GM21786 (cell line): ENCODE measurements at regions not wholly inside any gene's neighbourhood (a gene's known extent, or its start where the extent isn't known, plus 50 kb on each side); places are given as distances from the start of the nearest gene placed in this dataset.
A peak's percentile ranks its signal among the peaks of the same experiment; 100 is the strongest.
"Not testable (repeated sequence)": the region's sequence is repeated elsewhere in the genome, so short reads cannot be mapped to it uniquely, and the experiment has no call there.

ENCODE experiments used
- ATAC-seq: cut with Tn5 transposase; IDR thresholded peaks from one replicate; pipeline ENCODE4 v1.9.1; 2021; ENCODE audit not compliant: unreplicated experiment

- no peak for ATAC-seq
Measured at GRCh38 chr6:67458265-67458664, 1176.8 kb upstream of the ADGRB3 start.

- no peak for ATAC-seq
Measured at GRCh38 chr6:67451874-67452273, 1183.2 kb upstream of the ADGRB3 start.

- ATAC-seq, result peak; percentile 64
Measured at GRCh38 chr6:67450641-67451040, 1184.4 kb upstream of the ADGRB3 start.

GRCh38 chr6:67449602-67450001 is 1185.5 kb upstream of the ADGRB3 start:
- no peak for ATAC-seq

- ATAC-seq, result no peak
Measured at GRCh38 chr6:67433124-67433523, 1202.0 kb upstream of the ADGRB3 start.

- no peak for ATAC-seq
Measured at GRCh38 chr6:67431076-67431475, 1204.0 kb upstream of the ADGRB3 start.

- not testable (repeated sequence) for ATAC-seq
Measured at GRCh38 chr6:67426686-67427085, 1208.4 kb upstream of the ADGRB3 start.

GRCh38 chr6:67412035-67412434 is 1223.0 kb upstream of the ADGRB3 start:
- no peak for ATAC-seq

GRCh38 chr6:67411036-67411435 is 1224.0 kb upstream of the ADGRB3 start:
- no peak for ATAC-seq

GRCh38 chr6:67394254-67394653 is 1240.8 kb upstream of the ADGRB3 start:
- no peak for ATAC-seq

GRCh38 chr6:67393356-67393755 is 1241.7 kb upstream of the ADGRB3 start:
- ATAC-seq, result no peak

- ATAC-seq, result no peak
Measured at GRCh38 chr6:67391955-67392354, 1243.1 kb upstream of the ADGRB3 start.

- ATAC-seq, result no peak
Measured at GRCh38 chr6:67369679-67370078, 1265.4 kb upstream of the ADGRB3 start.

- ATAC-seq, result no peak
Measured at GRCh38 chr6:67362976-67363375, 1272.1 kb upstream of the ADGRB3 start.

GRCh38 chr6:67361264-67361663 is 1273.8 kb upstream of the ADGRB3 start:
- ATAC-seq, result no peak

- ATAC-seq, result no peak
Measured at GRCh38 chr6:67358241-67358640, 1276.8 kb upstream of the ADGRB3 start.

GRCh38 chr6:67353861-67354260 is 1281.2 kb upstream of the ADGRB3 start:
- no peak for ATAC-seq

- ATAC-seq, result no peak
Measured at GRCh38 chr6:67352717-67353116, 1282.4 kb upstream of the ADGRB3 start.

- ATAC-seq, result no peak
Measured at GRCh38 chr6:67350729-67351128, 1284.4 kb upstream of the ADGRB3 start.

- no peak for ATAC-seq
Measured at GRCh38 chr6:67345946-67346345, 1289.1 kb upstream of the ADGRB3 start.

- ATAC-seq, result no peak
Measured at GRCh38 chr6:67336014-67336413, 1299.1 kb upstream of the ADGRB3 start.

- ATAC-seq, result no peak
Measured at GRCh38 chr6:67331304-67331703, 1303.8 kb upstream of the ADGRB3 start.

- ATAC-seq, result no peak
Measured at GRCh38 chr6:67328269-67328668, 1306.8 kb upstream of the ADGRB3 start.
